ENCODE measurements at regions not wholly inside any gene's neighbourhood (a gene's known extent, or its start where the extent isn't known, plus 50 kb on each side); places are given as distances from the start of the nearest gene placed in this dataset.

GRCh38 chr4:119955256-119955655 lies 111.4 kb downstream of the MAD2L1 start:
- TF ChIP-seq EZH2 (IDR thresholded peaks at IDR 0.05), result no peak
- no peak for TF ChIP-seq POLR2AphosphoS5 (IDR thresholded peaks at IDR 0.05; ENCODE audit: borderline replicate concordance, low read depth, low read length)
